ENCODE measurements at regions not wholly inside any gene's neighbourhood (a gene's known extent, or its start where the extent isn't known, plus 50 kb on each side); places are given as distances from the start of the nearest gene placed in this dataset.

DNA sequence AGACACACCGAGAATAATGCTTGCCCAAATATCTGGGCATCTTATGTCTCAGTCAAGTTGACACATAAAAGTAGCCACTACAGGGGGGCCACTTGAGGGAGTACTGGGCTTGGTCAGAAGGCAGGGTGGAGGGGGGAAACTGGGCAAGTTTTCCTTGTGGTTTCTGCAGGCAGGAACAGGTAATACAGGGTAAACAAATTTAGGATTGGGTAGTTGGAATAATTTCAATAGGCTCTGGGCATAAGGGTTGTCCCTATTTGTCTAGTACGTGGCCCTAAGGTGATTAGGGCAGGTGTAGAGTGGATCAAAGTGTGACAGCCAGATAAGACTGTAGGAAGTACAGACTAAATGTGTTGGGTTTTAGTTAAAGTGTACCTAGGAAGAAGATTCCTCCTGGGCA lies 353.1 kb downstream of the TLE4 start:
- DNase-seq (ENCODE audit: low read depth in 4 of 4, low spot score in 1 of 4) = no peak

GRCh38 chr9:79917421-79917820 lies 345.7 kb downstream of the TLE4 start:
- DNase-seq (ENCODE audit: low read depth in 4 of 4, low spot score in 1 of 4) = no peak

DNA sequence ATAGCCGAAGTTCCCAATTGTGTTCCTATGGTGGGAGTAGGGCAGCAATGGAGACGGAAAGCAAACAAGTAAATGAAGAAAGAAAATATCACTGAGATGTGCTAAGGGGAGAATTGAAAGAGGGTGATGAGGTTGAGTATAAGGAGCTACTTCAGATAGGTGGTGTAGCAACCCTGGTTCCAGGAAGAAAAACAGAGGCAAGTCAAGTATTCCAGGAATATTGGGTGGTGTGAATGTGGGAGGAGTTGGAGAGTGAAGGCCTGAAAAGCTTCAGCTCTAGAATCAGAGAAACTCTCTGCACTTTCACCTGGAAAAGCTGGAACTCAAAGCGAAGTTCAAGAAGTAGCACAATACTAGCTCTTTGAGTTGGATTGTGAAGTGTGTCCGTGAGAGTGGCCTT lies 342.1 kb downstream of the TLE4 start:
- no peak for DNase-seq (ENCODE audit: low read depth in 4 of 4, low spot score in 1 of 4)

- DNase-seq (ENCODE audit: low read depth in 4 of 4, low spot score in 1 of 4) = no peak
Measured at GRCh38 chr9:79912318-79913070, 340.7 kb downstream of the TLE4 start.

GRCh38 chr9:79911724-79912123 lies 340.0 kb downstream of the TLE4 start:
- no peak for DNase-seq (ENCODE audit: low read depth in 4 of 4, low spot score in 1 of 4)

GRCh38 chr9:79902825-79903600 lies 331.2 kb downstream of the TLE4 start:
- DNase-seq (ENCODE audit: low read depth in 4 of 4, low spot score in 1 of 4) = no peak

DNA sequence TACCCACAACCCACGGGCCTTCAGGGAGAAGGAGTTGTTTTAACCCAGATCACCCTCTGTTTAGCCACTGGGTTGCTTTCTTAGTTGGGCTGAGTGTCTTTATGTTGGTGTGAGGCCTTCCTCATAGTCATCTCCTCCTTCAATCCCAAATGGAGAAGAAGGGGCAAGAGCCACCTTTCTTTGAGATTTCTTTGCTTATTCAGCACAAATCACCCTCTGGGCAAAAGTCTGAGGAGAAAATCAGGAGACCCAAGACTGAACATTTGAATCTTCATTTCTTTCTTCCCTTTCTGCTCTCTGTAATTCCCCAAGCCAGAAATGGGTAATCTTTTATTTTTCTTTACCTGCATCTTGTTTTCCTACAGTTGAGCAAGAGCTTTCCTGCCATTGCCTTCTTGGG lies 329.0 kb downstream of the TLE4 start:
- no peak for DNase-seq (ENCODE audit: low read depth in 4 of 4, low spot score in 1 of 4)

DNA sequence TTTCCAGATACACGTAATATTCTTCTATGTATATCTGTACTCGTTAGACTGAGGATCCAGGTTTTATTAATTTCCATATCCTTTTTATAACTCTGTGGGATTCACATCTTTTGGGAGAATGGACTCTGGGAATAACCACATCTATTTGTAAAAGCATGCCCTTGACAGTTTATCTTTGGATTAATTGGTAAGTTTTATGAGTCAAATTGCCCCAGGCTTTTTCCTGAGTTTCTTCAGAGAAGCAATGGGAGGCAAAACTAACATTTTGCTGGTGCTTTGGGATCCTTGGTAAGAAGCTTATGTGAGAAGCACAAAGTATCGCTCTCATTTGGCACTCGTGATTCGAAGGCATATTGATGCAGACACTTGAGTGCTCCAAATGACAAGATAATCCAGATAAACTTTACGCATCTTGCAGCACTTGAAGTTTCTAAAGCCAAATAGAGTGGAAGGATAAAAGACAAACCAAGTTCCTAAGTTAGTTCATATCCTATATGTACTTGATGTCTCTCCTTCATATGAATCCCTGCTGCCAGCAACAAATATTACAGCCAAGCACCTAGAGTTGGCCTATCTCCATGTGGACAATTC lies 324.7 kb downstream of the TLE4 start:
- no peak for DNase-seq (ENCODE audit: low read depth in 4 of 4, low spot score in 1 of 4)

DNA sequence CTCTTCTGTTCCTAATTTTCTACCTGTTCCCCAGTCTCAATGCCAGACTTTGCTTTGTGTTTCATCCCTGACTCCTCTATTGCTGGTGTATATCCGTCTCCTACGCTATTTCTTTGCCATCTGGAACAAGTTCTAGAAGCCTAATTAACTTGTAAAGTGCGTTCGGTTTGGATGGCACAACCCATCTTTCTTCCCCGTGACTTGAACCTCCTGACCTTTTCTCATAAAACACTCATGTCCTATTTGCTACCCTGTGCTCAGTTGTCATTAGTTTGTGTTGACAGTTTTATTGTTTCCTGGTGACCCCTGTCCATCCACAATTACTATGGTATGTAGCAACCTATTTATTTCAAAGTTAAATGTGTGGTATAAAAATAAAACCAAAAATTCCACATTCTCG lies 323.5 kb downstream of the TLE4 start:
- no peak for DNase-seq (ENCODE audit: low read depth in 4 of 4, low spot score in 1 of 4)

DNA sequence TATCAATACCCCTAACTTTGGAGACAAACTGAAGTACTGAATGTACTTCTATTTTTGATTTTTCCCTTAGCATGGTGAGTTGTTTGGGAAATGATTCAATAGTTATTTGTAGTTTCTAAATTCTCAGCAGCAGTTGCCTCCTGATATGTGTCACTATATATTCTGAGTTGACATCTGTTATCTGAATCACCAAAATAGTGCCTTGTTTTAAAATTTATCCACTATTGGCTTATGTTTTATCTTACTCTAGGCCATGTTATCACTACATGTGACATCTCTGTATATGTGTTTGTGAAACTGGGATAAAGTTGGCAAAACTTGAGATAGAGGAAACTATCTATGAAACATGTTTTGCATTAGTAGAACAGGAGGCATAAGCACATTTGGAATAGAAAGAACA lies 317.6 kb downstream of the TLE4 start:
- no peak for DNase-seq (ENCODE audit: low read depth in 4 of 4, low spot score in 1 of 4)

- no peak for DNase-seq (ENCODE audit: low read depth in 4 of 4, low spot score in 1 of 4)
Measured at GRCh38 chr9:79885093-79885857, 313.5 kb downstream of the TLE4 start.

- DNase-seq (ENCODE audit: low read depth in 4 of 4, low spot score in 1 of 4) = no peak
Measured at GRCh38 chr9:79884546-79884945, 312.8 kb downstream of the TLE4 start.

- DNase-seq (ENCODE audit: low read depth in 4 of 4, low spot score in 1 of 4) = no peak
Measured at GRCh38 chr9:79883073-79883645, 311.4 kb downstream of the TLE4 start.

DNA sequence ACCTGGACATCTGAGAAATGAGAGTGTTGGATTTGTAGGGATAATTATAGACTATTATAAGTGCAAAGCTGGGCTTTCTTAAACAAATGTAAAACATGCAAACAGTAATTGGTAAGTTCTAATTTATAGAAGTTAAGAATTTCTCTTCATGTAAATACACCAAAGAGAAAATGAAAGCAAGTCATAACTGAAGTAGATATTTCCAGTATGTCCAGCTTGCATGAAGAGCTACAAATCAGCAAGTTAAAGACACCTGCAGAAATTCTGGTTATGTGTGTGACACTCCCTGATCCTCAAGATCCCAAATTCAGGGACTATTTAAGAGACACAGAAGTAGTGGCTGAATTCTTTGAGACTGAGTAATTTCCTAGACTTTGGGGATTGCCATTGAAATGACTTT lies 308.9 kb downstream of the TLE4 start:
- no peak for DNase-seq (ENCODE audit: low read depth in 4 of 4, low spot score in 1 of 4)

GRCh38 chr9:79877943-79878602 lies 306.3 kb downstream of the TLE4 start:
- no peak for DNase-seq (ENCODE audit: low read depth in 4 of 4, low spot score in 1 of 4)

GRCh38 chr9:79868567-79869189 lies 296.9 kb downstream of the TLE4 start:
- DNase-seq (ENCODE audit: low read depth in 4 of 4, low spot score in 1 of 4) = no peak

DNA sequence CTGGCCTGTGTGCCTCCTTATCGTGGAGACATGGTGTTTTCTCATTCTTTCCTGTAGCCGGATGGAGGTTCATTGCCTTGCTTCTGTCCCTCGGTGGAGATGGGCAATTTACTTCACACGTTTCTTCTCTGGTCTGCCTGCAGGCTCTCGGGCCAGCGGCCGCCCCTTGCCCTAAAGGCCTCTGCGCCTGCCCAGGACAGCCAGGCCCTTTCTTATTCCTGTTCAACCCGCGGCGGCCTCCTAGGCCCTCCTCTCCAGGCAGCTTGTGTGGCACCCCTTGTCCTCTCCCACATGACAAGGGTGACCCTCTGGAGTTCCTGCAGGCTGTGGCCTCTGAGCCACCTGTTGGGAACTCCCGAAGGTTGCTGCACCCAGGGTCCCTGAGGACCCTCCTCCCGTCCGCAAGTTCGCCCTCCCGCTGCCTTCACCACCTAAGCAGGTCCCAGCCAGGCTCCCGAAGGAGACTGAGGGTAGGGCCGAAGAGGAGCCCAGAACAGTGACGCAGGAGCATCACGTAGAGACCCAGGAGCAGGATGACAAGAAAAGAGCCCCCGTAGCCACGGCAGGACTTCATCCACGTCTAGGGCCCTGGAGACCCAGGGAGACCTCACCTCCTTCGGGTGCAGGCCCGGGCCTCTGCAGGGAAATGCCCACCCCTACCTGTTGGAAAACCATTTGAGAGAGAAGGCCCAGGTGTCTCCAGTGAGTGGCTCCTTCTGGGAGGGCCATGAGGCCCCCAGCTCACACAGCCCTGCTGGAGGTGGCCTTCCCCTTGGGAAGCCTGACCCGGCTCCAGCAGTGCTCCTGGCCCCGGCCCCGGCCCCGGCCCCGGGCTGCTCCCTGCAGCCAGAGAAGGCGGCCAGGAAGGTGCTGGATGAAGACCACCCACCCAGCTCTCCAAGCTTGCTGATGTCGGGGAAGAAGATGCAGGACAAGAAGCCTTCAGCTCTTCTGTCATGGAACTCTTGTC lies 291.4 kb downstream of the TLE4 start:
- no peak for DNase-seq (ENCODE audit: low read depth in 4 of 4, low spot score in 1 of 4)

DNA sequence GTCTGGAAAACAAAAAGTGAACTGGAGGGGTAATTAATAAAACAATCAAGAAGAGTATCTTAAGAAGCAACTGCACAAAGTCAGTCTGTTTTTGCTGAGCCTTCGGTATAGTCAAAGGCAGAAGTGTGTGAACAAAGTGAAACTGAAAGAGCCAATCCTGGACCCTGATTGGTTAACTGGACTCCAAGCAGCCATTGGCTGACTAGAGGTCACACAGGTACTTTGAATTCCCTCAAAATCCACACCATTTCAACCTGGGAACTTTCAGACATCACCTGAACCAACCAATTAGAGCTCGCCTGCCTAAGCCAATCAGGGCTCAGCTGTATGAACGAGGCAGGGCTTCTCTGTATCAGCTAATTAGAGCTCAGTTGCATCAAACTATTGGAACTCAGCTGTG lies 286.7 kb downstream of the TLE4 start:
- no peak for DNase-seq (ENCODE audit: low read depth in 4 of 4, low spot score in 1 of 4)

GRCh38 chr9:79857188-79857587 lies 285.4 kb downstream of the TLE4 start:
- no peak for DNase-seq (ENCODE audit: low read depth in 4 of 4, low spot score in 1 of 4)
